Mesendoderm (in vitro differentiated cells): ENCODE measurements at regions not wholly inside any gene's neighbourhood (a gene's known extent, or its start where the extent isn't known, plus 50 kb on each side); places are given as distances from the start of the nearest gene placed in this dataset.
"Not testable (repeated sequence)": the region's sequence is repeated elsewhere in the genome, so short reads cannot be mapped to it uniquely, and the experiment has no call there.

Source experiments
- DNase-seq: peaks from one replicate; pipeline ENCODE4 v3.0.0; 2013
- H2AK5ac ChIP-seq: 2 replicates; pipeline ENCODE4 v1.6.1; 2013; ENCODE audit warnings: low read length, inconsistent platforms
- H2BK120ac ChIP-seq: 2 replicates; pipeline ENCODE4 v1.6.1; 2013; ENCODE audit warnings: low read depth, mild to moderate bottlenecking, low read length, moderate library complexity, mixed read lengths
- H2BK15ac ChIP-seq: replicated peaks from 2 replicates; pipeline ENCODE4 v1.6.1; 2013; ENCODE audit warnings: low read depth, mild to moderate bottlenecking, moderate library complexity
- H2BK5ac ChIP-seq: 2 replicates; pipeline ENCODE4 v1.6.1; 2013; ENCODE audit warnings: low read length, inconsistent platforms
- H3K18ac ChIP-seq: 2 replicates; pipeline ENCODE4 v1.6.1; 2013; ENCODE audit warnings: mild to moderate bottlenecking, low read length, mixed read lengths
- H3K23ac ChIP-seq: one replicate; pipeline ENCODE4 v1.6.1; 2013; ENCODE audit warnings: low read length
- H3K27ac ChIP-seq: 2 replicates; pipeline ENCODE4 v1.5.1; 2013; ENCODE audit warnings: low read depth, mild to moderate bottlenecking, inconsistent platforms, low read length, moderate library complexity
- H3K27me3 ChIP-seq: 2 replicates; pipeline ENCODE4 v1.6.1; 2013; ENCODE audit warnings: low read length, control low read depth, mild to moderate bottlenecking, inconsistent platforms; ENCODE audit not compliant: insufficient read depth, poor library complexity
- H3K36me3 ChIP-seq: 2 replicates; pipeline ENCODE4 v1.6.1; 2013; ENCODE audit warnings: low read length, inconsistent platforms; ENCODE audit not compliant: control insufficient read depth, insufficient read depth
- H3K4ac ChIP-seq: one replicate; pipeline ENCODE4 v1.6.1; 2013; ENCODE audit warnings: low read depth, mild to moderate bottlenecking, low read length, moderate library complexity
- H3K4me1 ChIP-seq: 2 replicates; pipeline ENCODE4 v1.6.1; 2013; ENCODE audit warnings: low read depth, low read length, inconsistent platforms; ENCODE audit not compliant: control insufficient read depth
- H3K4me2 ChIP-seq: 2 replicates; pipeline ENCODE4 v1.6.1; 2013; ENCODE audit warnings: low read length
- H3K4me3 ChIP-seq: 2 replicates; pipeline ENCODE4 v1.5.1; 2013; ENCODE audit warnings: mild to moderate bottlenecking, low read length
- H3K56ac ChIP-seq: one replicate; pipeline ENCODE4 v1.6.1; 2013; ENCODE audit warnings: low read length
- H3K79me1 ChIP-seq: 2 replicates; pipeline ENCODE4 v1.6.1; 2013; ENCODE audit warnings: low read length, inconsistent platforms
- H3K79me2 ChIP-seq: 2 replicates; pipeline ENCODE4 v1.6.1; 2013; ENCODE audit warnings: mild to moderate bottlenecking, low read length; ENCODE audit not compliant: control insufficient read depth, insufficient read depth
- H3K9ac ChIP-seq: 2 replicates; pipeline ENCODE4 v1.6.1; 2013; ENCODE audit warnings: low read length, inconsistent platforms
- H4K5ac ChIP-seq: one replicate; pipeline ENCODE4 v1.6.1; 2013; ENCODE audit warnings: low read length
- H4K8ac ChIP-seq: one replicate; pipeline ENCODE4 v1.6.1; 2013; ENCODE audit warnings: low read depth, mild to moderate bottlenecking, control low read depth, low read length, moderate library complexity
- WGBS: extraction: QIAGEN DNeasy Blood & Tissue Kit; methylation state at CpG from one replicate; pipeline ENCODE4 v1.1.7; 2013; ENCODE audit warnings: low lambda C conversion rate, missing lambda C conversion rate; ENCODE audit not compliant: insufficient coverage; ENCODE audit errors: extremely low coverage; 5-methylcytosine and 5-hydroxymethylcytosine counted together

- no peak for DNase-seq
- H3K79me1 ChIP-seq: no peaks in the 10 kb centered on the region
- no peak overlapping the region for H2AK5ac ChIP-seq
These were observed 170.5 kb downstream of the PTPRU start for GRCh38 chr1:29406814-29407213.

GRCh38 chr1:29400203-29400602 lies 163.9 kb downstream of the PTPRU start:
- H3K27me3 ChIP-seq, H3K9ac ChIP-seq, H3K27ac ChIP-seq, H4K5ac ChIP-seq, H3K79me2 ChIP-seq, H3K4me1 ChIP-seq, H4K8ac ChIP-seq, H3K79me1 ChIP-seq, H2BK120ac ChIP-seq, H3K4me2 ChIP-seq, H3K56ac ChIP-seq, H3K4ac ChIP-seq, H3K23ac ChIP-seq, H3K36me3 ChIP-seq, H3K4me3 ChIP-seq, DNase-seq, H3K18ac ChIP-seq, H2BK5ac ChIP-seq, H2AK5ac ChIP-seq, H2BK15ac ChIP-seq: not testable (repeated sequence)

More at GRCh38 chr1:29406814-29407213, 170.5 kb downstream of the PTPRU start:
- H2BK5ac ChIP-seq: no peak overlapping the region
- H3K27ac ChIP-seq: no peak overlapping the region
- H3K4me2 ChIP-seq: no peak overlapping the region
- H4K5ac ChIP-seq: no peak overlapping the region
- no peaks in the 10 kb centered on the region for H3K36me3 ChIP-seq
- no peak overlapping the region for H3K4ac ChIP-seq
- no peak overlapping the region for H3K23ac ChIP-seq
- H3K56ac ChIP-seq: no peak overlapping the region
- H3K4me1 ChIP-seq: no peaks in the 10 kb centered on the region
- no peak overlapping the region for H4K8ac ChIP-seq
- no peak overlapping the region for H2BK15ac ChIP-seq
- no peak overlapping the region for H3K18ac ChIP-seq
- no peak overlapping the region for H2BK120ac ChIP-seq
- H3K27me3 ChIP-seq: no peaks in the 10 kb centered on the region
- no peak overlapping the region for H3K4me3 ChIP-seq
- no peaks in the 10 kb centered on the region for H3K79me2 ChIP-seq
- H3K9ac ChIP-seq: no peak overlapping the region
- no CpG with 5 or more reads among the region's 2 CpGs for WGBS

- H3K79me2 ChIP-seq: no peaks in the 10 kb centered on the region
- H3K27ac ChIP-seq: no peak overlapping the region
- H3K36me3 ChIP-seq: no peaks in the 10 kb centered on the region
- H3K4me3 ChIP-seq: no peak overlapping the region
- no peak overlapping the region for H2AK5ac ChIP-seq
- H3K79me1 ChIP-seq: no peaks in the 10 kb centered on the region
- no peaks in the 10 kb centered on the region for H3K4me1 ChIP-seq
- no peak for DNase-seq
- no CpG with 5 or more reads among the region's 1 CpG for WGBS
- H3K18ac ChIP-seq: no peak overlapping the region
- no peak overlapping the region for H2BK15ac ChIP-seq
- no peak overlapping the region for H3K4ac ChIP-seq
- no peak overlapping the region for H2BK120ac ChIP-seq
- H4K8ac ChIP-seq: no peak overlapping the region
- no peak overlapping the region for H3K56ac ChIP-seq
- no peak overlapping the region for H3K23ac ChIP-seq
- no peak overlapping the region for H2BK5ac ChIP-seq
- no peak overlapping the region for H3K9ac ChIP-seq
- no peaks in the 10 kb centered on the region for H3K27me3 ChIP-seq
- H3K4me2 ChIP-seq: no peak overlapping the region
- no peak overlapping the region for H4K5ac ChIP-seq
These were observed 163.1 kb downstream of the PTPRU start for GRCh38 chr1:29399465-29399864.

GRCh38 chr1:29398431-29398830 lies 162.1 kb downstream of the PTPRU start:
- no CpG with 5 or more reads among the region's 3 CpGs for WGBS
- no peak overlapping the region for H2BK15ac ChIP-seq

GRCh38 chr1:29397981-29398380 lies 161.7 kb downstream of the PTPRU start:
- Histone ChIP-seq H3K4me1 (no peaks in the 10 kb centered on the region), H3K4me3 (no peak overlapping the region), H2BK120ac (no peak overlapping the region), H2BK5ac (no peak overlapping the region), H4K8ac (no peak overlapping the region), H3K79me1 (no peaks in the 10 kb centered on the region), H3K23ac (no peak overlapping the region), H3K4ac (no peak overlapping the region), H2AK5ac (no peak overlapping the region), H3K56ac (no peak overlapping the region), H3K4me2 (no peak overlapping the region), H3K79me2 (no peaks in the 10 kb centered on the region), H4K5ac (no peak overlapping the region), H3K27me3 (no peaks in the 10 kb centered on the region), H3K9ac (no peak overlapping the region), H3K18ac (no peak overlapping the region), H3K27ac (no peak overlapping the region), H3K36me3 (no peaks in the 10 kb centered on the region), H2BK15ac (no peak overlapping the region)
- DNase-seq: no peak
- no CpG with 5 or more reads among the region's 8 CpGs for WGBS

More at GRCh38 chr1:29398431-29398830, 162.1 kb downstream of the PTPRU start:
- H3K27ac ChIP-seq: no peak overlapping the region
- no peak overlapping the region for H3K9ac ChIP-seq
- no peaks in the 10 kb centered on the region for H3K27me3 ChIP-seq
- no peaks in the 10 kb centered on the region for H3K4me1 ChIP-seq
- no peak overlapping the region for H2BK120ac ChIP-seq
- no peaks in the 10 kb centered on the region for H3K79me2 ChIP-seq
- H2BK5ac ChIP-seq: no peak overlapping the region
- H3K4me3 ChIP-seq: no peak overlapping the region
- no peak overlapping the region for H4K8ac ChIP-seq
- H3K4ac ChIP-seq: no peak overlapping the region
- no peaks in the 10 kb centered on the region for H3K79me1 ChIP-seq
- H3K36me3 ChIP-seq: no peaks in the 10 kb centered on the region
- no peak overlapping the region for H3K4me2 ChIP-seq
- DNase-seq: no peak
- H2AK5ac ChIP-seq: no peak overlapping the region
- H3K23ac ChIP-seq: no peak overlapping the region
- H3K56ac ChIP-seq: no peak overlapping the region
- H4K5ac ChIP-seq: no peak overlapping the region
- no peak overlapping the region for H3K18ac ChIP-seq

- Histone ChIP-seq H2BK15ac (no peak overlapping the region), H3K56ac (no peak overlapping the region), H3K18ac (no peak overlapping the region), H3K79me1 (no peaks in the 10 kb centered on the region), H4K5ac (no peak overlapping the region), H2BK120ac (no peak overlapping the region), H2BK5ac (no peak overlapping the region), H3K4me3 (no peak overlapping the region), H3K4ac (no peak overlapping the region), H3K9ac (no peak overlapping the region), H3K27ac (no peak overlapping the region), H3K27me3 (no peaks in the 10 kb centered on the region), H3K4me2 (no peak overlapping the region), H3K36me3 (no peaks in the 10 kb centered on the region), H4K8ac (no peak overlapping the region), H3K23ac (no peak overlapping the region), H2AK5ac (no peak overlapping the region), H3K4me1 (no peaks in the 10 kb centered on the region), H3K79me2 (no peaks in the 10 kb centered on the region)
- WGBS: no CpG with 5 or more reads among the region's 1 CpG
- no peak for DNase-seq
These were observed 160.9 kb downstream of the PTPRU start for GRCh38 chr1:29397256-29397590.
